ENCODE measurements at regions not wholly inside any gene's neighbourhood (a gene's known extent, or its start where the extent isn't known, plus 50 kb on each side); places are given as distances from the start of the nearest gene placed in this dataset.

DNA sequence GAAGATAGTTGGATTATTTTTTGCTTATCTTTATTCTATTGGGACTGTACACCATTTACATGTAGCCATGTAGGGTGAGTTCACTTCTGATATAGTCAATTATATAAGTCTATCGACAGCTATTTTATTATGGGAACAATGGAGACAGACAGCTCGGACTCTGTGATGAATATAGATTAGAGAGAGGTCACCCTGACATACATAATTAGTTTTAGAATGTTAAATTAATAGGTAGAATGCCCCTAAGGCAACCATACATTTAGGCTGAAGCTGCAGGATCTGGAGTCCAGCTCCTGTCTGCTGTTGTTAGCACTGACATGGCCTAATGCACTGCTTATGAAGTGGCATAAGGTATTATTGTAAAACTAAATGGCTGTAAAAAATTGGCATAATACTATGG lies 700.8 kb downstream of the MAT2B start:
- TF ChIP-seq, protein P1, sequence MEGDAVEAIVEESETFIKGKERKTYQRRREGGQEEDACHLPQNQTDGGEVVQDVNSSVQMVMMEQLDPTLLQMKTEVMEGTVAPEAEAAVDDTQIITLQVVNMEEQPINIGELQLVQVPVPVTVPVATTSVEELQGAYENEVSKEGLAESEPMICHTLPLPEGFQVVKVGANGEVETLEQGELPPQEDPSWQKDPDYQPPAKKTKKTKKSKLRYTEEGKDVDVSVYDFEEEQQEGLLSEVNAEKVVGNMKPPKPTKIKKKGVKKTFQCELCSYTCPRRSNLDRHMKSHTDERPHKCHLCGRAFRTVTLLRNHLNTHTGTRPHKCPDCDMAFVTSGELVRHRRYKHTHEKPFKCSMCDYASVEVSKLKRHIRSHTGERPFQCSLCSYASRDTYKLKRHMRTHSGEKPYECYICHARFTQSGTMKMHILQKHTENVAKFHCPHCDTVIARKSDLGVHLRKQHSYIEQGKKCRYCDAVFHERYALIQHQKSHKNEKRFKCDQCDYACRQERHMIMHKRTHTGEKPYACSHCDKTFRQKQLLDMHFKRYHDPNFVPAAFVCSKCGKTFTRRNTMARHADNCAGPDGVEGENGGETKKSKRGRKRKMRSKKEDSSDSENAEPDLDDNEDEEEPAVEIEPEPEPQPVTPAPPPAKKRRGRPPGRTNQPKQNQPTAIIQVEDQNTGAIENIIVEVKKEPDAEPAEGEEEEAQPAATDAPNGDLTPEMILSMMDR (IDR thresholded peaks at IDR 0.05; ENCODE audit: control insufficient read depth, extremely low read depth, insufficient read depth) = no peak
- DNase-seq (ENCODE audit: low read depth) = no peak
- no peak overlapping the region for H3K4me3 ChIP-seq (ENCODE audit: low read depth, low read length)

DNA sequence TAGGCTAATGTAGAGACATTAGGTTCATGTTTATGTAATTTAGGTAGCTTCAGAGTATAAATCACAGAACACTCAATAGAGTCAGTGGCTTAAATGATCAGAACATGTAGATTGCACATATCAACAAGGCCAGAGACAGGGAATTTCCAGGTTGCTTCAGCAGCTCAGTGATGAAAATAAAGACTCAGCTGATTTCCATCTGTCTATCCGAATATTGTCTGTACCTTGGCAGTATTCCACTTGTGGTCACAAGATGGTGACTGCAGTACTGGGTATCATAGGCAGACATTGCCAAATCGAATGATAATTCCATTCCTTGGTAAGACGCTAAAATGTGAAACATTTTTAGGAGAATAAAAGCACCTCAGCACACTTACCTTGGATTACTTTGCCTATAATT lies 702.2 kb downstream of the MAT2B start:
- no peak for DNase-seq (ENCODE audit: low read depth)
- no peak overlapping the region for H3K4me3 ChIP-seq (ENCODE audit: low read depth, low read length)
- TF ChIP-seq, protein P1 (IDR thresholded peaks at IDR 0.05; ENCODE audit: control insufficient read depth, extremely low read depth, insufficient read depth) = no peak

DNA sequence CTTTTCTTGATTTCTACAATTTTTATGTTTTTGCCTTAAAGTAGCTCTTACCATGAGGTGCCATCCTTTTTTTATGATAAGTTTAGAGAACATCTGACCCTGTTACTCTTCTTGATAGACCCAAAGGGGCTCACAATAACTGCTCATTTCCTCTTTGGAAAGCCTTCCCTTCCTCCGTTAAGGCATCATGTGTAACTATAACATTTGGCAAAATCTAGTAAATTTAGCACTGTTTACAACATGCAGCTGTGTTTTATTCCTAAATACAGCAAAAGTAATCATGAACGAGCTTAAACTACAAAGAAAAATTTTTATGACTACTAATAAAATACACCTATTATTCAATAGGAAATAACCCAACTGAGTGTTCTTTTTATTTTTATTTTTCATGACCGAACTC lies 705.1 kb downstream of the MAT2B start:
- TF ChIP-seq, protein P1 (IDR thresholded peaks at IDR 0.05; ENCODE audit: control insufficient read depth, extremely low read depth, insufficient read depth) = no peak
- no peak for DNase-seq (ENCODE audit: low read depth)

DNA sequence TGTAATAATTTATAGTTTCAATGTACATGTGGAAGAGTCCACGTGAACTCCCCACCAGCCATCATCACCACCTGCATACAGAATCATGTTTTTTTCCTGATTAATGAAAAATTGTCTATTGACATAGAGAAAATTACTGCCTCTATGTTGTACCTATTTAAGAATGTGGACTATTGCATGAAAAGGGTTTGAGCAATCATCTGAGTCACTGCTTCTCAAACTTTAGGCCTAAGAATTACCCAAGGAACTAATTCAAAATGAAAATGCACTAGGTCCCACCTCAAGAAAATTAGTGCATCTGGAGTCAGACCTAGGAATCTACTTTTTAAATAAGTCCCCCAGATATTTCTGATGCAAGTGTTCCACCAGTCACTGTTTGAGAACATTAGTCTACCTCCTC lies 709.3 kb downstream of the MAT2B start:
- no peak overlapping the region for H3K4me3 ChIP-seq (ENCODE audit: low read depth, low read length)
- TF ChIP-seq, protein P1 (IDR thresholded peaks at IDR 0.05; ENCODE audit: control insufficient read depth, extremely low read depth, insufficient read depth) = no peak
- no peak for DNase-seq (ENCODE audit: low read depth)

More for the DNA sequence above, 705.1 kb downstream of the MAT2B start:
- H3K4me3 ChIP-seq (ENCODE audit: low read depth, low read length) = no peak overlapping the region

DNA sequence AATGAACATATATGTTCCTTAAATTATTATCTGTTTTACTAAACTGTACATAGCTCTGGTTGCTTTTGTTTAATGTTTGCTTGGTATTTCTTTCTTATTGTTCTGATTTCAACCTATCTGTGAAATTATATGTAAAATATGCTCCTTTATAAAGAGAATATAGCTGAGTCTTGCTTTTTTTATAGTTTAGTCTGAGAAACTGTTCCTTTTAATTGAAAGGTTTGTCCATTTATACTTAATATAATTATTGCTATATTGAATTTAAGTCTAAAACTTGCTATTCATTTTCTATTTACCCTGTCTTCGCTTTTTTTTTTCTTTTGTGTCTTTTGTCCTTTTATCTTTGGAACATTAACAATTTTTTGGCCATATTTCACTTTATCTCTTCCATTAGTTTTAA lies 712.0 kb downstream of the MAT2B start:
- no peak overlapping the region for H3K4me3 ChIP-seq (ENCODE audit: low read depth, low read length)
- TF ChIP-seq, protein P1 (IDR thresholded peaks at IDR 0.05; ENCODE audit: control insufficient read depth, extremely low read depth, insufficient read depth) = no peak
- no peak for DNase-seq (ENCODE audit: low read depth)

DNA sequence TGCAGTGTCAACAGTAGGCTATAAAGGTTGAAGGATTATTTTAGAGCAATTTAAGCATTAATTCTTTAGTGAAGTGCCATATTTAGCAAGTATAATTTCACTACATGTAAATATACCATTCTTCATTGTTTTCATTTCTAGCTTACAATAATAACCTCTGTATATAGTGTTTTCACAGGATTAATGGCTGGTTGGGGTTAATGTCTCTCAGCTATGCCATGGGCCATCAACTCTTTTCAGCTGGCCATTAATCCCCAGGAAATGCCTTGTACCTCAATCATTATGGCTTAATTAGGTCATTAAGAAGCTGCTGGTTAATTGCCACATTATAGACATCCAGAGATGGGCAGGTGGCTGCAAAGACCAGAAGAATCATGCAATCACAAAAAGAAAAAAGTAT lies 715.1 kb downstream of the MAT2B start:
- TF ChIP-seq, protein P1 (IDR thresholded peaks at IDR 0.05; ENCODE audit: control insufficient read depth, extremely low read depth, insufficient read depth) = no peak
- no peak for DNase-seq (ENCODE audit: low read depth)
- H3K4me3 ChIP-seq (ENCODE audit: low read depth, low read length) = no peak overlapping the region

DNA sequence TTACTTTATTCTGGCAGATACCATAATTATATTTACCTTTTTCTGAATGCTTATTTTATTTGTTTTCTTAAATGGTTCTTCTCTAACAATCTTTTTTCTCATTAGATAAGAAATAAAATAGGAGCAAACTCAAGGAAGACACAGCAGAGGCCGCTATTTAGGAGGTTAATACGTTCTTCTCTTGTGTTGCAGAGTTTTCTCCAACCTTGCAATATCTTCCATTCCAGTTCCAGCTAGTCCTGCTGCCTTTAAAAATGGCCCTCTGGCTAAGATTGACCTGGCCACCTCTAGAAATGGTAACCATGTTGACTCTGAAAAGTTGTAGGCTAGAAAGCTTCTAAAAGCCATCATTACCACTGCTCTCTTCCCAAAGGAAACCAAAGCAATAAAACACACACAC lies 718.8 kb downstream of the MAT2B start:
- no peak overlapping the region for H3K4me3 ChIP-seq (ENCODE audit: low read depth, low read length)
- DNase-seq (ENCODE audit: low read depth) = no peak
- TF ChIP-seq, protein P1 (IDR thresholded peaks at IDR 0.05; ENCODE audit: control insufficient read depth, extremely low read depth, insufficient read depth) = no peak

All from LNCaP clone FGC (cell line).